CD4-positive, alpha-beta T cell treated with Interleukin-6 at 100 ng/mL for 8 hours (primary cell): ENCODE measurements at regions not wholly inside any gene's neighbourhood (a gene's known extent, or its start where the extent isn't known, plus 50 kb on each side); places are given as distances from the start of the nearest gene placed in this dataset.

Experiments used
- DNase-seq: peaks from one replicate; pipeline ENCODE4 v3.0.0-alpha.2; 2020; ENCODE audit warnings: mixed read lengths, low spot score

DNA sequence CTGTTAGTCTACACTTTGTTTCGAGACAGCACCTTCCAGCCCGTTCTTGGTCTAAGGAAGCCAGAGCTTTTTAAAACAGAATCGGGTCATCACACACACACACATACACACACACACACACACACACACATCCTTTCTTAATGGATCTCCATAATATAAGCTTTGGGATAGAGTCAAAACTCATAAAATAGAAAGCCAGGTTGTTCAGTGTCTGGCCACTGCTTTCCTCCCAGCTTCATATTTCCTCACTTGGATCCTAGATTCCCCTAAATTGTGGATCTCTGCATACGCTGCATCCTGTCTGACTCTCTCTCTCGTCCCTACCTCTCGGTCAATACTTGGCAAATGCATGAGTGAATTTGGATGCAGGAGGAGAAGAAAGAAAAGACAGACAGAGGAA, 120.5 kb upstream of the SLC14A2 start:
- no peak for DNase-seq

DNA sequence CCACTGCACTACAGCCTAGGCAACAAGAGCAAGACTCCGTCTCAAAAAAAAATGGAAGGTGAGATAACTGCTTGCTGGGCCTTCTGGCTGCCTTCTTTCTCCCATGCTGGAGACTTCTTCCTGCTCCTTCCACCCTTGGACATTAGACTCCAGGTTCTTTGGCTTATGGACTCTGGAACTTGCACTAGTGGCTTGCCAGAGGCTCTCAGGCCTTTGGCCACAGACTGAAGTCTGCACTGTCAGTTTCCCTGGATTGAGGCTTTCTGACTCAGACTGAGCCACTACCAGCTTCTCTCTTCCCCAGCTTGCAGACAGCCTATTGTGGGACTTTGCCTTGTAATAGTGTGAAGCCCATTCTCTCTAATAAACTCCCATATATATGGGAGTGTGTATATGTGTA, 118.5 kb upstream of the SLC14A2 start:
- no peak for DNase-seq

DNA sequence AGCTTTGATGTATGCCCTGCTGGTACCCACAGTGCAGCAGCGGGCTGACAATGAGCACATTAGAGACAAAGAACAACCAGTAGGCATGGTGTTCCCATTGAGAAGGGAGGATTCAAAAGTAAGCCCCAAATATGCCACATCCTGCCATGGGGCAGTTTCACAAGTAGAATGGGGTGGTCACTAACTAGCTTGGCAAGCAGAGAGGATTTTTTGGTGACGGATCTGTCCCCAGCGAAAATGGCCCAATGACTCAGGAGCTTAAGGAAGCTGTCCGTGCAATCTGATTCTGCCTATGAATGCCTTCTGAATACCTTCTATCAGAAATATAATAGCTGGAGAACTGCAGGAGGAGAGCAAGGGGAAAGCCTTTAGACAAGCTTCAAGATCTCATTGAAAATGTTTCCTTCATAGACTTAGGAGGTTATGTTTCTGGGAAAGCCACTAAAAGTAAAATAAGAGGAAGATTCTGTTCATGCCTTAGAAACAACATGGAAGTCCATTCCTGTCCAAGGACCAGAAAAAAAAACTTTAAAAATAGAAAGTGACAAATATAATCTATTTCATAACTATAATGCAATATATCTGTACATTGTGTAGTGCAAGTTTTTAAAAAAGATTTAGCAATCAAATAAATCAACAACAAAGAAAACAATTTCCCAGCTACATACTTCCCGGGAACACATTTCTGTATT, 117.5 kb upstream of the SLC14A2 start:
- no peak for DNase-seq

DNA sequence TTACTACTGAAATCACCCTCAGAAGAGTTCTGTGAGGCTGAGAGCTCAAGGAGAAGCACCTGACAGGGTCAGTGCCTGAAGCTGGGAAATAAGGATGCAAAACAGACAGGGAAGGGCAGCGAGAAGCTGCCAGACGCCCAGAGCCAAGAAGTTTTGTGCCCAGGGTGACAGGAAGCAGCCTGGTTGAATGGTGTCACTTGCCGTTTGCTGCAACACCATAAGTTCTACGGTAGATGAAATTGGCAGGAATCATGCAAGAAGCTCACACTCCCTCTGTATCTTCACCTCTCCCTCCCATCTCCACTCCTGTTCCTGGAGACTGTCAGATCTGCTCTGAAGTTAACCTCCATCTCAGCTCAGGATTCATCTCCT, 117.0 kb upstream of the SLC14A2 start:
- no peak for DNase-seq

DNA sequence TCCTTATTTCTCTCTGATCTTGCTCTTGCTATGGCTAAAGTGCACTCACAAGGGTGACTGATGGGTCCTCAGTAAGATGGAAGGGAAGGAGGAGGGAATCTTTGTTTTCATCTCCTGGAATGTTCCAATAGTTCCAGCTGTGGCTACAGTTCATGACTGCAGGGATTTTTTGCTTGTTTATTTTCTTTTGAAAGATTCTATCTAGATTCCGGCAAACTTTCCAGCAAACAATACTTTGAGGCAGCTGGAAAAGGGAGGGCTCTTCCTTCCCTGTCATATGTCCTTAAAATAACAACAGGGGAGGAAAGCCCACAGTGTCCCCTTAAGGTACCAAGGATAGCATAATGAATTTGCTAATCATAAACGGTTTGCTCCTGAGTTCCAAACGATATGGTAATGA, 111.3 kb upstream of the SLC14A2 start:
- no peak for DNase-seq

DNA sequence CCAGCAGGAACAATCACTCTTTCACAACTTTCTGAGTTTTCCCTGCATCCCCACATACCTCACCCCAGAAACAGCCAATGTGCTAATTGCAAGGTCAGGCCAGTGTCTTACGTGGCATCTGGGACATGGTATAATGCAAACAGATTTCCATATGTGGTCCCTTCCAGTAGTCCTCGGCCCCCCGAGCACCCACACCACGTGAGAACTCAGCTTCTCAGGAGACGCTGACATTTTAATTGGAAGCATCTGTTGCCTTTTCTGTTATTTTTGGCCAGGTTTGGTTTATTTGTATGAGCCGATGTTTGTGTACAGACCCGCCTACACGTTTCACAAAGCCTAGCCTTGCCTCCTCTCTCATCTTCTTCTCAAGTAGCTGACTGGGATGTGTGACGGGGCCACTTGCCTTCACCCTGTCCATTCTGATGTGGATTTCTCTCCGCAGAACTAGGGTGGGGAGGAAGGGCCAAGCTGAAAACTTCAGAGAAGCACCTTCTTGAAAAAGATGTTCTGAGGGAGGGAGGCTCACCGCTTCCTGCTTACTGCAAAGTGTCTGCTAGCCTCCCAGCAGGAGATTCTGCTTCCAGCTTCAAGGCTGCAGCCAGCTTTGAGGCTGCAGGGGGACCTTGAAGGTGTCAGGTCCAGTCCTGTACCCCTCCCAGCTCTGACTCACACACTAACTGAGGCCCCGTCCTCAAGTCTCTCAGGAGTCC, 109.6 kb upstream of the SLC14A2 start:
- no peak for DNase-seq

DNA sequence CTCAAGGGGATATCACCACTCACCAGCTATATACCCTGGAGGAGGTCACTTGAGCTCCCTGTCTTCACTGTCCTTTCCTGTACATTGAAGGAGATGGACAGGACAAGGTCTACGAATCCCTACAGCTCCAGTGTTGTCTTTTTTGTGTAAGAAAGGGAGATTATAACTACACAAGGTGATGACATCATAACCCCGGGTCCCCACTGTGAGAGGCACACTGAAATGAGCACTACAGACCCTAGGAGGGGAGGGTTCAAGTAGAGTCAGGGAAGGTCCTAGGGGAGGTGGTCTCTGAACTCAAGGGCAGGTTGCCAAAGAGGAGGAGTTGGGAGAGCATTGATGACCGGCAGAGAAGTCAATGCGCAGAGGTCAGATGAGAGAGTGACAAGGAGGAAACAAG, 108.3 kb upstream of the SLC14A2 start:
- no peak for DNase-seq

DNA sequence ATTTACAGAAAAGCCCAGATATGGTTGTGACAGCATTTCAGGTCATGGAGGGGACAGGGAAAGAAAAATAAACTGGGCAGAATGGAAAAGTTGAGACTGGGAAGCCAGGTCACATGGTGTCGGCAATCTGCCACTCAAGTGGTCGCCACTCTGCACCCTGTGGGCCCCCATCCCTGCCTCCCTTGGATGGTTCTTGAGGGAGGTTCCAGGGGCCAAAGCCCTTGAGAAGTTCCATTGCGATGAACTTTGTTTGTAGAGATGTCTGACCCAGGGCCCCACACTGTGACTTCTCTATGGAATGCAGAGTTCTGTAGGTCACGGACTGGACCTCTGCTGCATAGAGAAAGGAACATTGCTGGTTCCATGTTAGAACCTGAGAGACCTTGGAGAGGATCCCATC, 105.7 kb upstream of the SLC14A2 start:
- no peak for DNase-seq

DNA sequence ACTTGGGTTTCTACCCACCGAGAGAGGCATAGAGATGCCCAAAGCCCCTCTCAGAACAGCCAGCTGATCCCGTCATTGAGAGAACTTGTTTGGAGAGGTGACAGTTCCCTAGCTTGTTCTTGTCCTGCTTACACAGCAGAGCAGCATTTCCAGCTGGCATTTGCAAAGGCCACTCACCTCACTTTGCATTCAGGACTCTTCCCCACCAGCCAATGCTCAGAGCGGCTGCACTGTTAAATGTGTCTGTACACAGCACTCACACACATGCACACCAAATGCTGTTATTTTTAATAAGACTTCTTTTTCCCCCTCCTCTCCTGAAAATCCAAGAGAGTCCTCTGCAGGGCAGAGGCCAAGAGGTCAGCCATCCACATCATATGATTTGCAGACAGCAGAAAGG, 104.6 kb upstream of the SLC14A2 start:
- no peak for DNase-seq

DNA sequence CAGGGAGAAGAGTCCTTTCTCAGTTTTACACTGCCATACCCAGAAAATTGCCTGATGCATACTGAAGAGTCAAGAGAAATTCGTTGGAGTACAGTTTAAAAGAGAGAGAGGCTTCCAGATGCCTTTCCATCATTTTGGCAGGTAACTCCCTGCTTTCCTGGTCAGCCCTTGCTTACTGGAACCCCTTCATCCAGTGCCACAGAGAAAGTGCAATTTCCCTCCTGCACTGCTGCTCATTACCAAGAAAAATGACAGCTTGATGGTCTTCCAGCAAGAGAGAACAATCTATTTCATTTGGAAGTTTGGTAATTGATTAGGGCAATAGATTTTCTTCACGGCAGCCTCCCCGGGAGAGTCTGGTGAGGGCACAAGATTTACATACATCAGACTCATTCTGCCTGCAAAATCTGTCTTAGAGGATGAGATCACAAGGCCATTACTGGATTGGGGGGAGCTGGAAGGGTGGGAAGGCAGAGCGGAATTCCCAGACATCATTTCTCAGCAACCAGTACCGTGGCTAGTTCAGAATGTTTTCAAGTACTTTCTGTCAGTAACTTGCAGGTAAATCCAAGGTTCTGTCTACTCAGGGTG, 102.8 kb upstream of the SLC14A2 start:
- no peak for DNase-seq

DNA sequence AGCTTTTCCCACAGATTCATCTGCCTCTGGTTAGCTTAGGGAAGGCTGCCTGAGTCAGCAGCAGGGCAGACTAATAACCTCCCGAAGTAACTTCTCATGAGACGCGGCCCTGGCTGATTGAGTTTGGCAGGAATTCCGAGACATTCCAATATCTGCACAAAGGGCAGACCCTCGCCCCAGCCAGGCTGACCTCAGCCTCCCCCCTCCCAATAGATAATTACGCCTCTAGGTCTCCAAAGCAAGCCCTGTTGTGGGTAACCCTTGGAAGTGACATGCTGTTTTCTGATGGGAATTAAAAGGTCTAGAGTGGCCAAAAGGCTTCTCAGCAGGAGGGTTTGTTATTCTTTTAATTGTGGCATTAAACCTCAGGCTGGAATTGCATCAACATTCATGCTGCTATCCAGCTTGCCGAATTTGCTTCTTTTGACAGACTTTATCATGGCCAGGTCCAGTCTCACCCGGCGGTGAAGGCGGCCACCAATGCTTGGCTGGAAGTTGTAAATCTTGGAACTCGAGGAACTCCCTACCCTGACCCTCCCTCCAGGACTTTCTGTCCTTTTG, 98.0 kb upstream of the SLC14A2 start:
- DNase-seq, result no peak

DNA sequence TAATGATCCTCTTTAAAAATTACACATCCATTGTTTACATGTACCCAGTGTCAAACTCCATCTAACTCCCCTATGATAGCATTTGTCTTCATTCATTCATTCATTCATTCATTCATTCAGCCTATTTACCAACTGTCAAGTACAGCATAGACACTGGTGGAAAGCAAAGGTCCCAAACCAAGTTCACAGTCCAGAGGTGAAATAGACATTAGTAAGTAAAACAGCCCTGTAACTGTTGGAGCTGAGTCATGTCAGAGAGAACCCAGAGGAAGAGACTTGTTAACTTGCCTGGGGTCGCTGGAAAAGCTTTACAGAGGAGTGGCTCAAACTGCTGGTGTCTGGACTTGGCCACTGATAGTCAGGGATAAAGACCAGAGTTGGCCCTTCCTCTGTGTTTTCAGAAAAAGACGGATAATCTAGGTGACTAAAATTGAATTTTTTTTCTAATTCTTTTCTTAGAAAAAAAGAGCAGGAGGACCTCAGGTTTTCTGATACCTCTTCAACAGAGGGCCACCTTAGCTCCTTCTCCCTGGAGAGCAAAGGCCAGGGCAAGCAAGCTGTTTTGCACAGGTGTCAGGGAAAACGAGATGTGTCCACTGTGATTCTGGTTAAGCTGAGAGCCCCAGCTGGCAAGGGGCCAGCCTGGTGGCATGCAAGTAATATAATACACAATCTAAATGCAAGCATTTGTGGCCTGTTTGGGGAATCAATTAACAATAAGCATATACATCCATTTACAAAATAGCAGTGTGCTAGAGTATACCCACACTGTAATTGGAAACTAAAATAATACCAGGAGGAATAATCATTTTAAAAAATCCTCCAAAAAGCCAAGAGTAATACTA, 96.7 kb upstream of the SLC14A2 start:
- DNase-seq, result no peak

DNA sequence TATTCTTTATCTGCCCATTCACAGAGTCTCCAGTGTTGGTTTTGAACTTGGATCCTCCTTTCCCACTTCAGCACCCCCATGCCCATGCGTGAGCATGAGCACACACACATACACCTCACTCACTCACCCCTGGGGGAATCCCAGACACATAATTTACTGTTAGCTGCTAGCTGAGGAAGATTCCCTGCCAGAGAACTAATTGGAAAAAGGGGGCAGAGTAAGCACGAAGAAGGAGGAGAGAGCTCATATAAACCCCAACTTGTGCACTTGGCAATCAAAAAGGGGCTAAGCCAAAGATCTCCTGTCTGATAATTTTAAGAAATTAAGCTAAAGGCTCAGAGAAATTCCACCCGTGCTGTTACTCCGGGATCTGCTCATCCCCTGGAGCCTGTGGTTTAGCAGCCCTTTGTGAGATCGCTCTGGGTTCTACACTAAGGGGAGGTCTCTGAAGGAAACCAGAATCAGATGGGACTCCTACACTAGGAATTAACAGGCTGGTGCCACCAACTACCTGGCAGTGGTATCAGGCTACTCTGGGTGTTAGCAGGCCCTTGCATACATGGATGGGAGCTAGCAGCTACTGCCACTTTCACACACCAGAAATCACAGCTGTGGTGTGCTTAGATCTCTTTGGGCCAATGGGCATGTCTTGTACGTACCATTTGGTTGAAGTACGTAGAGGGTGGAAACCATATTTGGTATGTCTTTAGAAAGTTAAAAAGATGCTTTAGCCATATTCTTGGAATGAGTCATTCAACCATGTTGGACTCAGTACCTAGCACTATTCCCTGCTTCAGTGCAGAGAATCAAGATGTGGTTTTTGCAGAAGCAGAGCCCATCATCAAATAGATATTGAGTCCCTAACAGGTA, 95.6 kb upstream of the SLC14A2 start:
- no peak for DNase-seq

DNA sequence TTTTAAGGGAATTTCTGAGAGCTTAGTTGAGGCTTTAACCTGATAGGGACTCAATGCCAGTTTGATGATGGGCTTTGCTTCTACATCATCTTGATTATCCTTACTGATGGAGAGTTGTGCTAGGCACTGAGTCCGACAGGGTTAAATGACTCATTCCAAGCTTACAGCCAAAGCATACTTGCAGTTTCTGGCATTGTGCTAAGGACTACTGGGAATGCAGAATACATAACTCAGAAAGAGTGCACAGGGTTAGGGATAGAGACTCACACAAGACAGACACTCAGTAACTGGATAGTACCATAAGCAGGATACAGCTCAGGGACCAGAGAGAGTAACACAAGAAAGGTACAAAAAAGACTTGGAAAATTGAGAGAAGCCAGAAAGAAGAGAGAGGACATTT, 94.1 kb upstream of the SLC14A2 start:
- no peak for DNase-seq

DNA sequence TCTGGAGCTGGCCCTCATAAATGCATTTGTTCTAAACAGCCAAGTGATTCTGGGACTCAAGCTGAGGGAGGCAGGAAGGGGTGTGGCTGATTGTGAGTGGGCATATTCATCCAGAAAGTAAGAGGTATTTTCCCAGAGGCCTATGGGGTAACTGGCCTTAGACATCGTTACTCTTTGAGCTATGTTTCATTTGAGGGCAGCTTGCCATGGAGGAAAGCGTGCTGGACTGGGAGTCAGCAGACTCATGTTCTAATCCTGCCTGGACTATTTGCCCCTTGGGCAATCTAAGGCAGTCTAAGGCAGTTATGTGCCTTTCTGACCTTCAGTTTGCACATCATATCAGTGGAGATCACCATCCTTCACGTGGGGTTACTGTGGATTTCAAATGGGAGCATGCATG, 93.5 kb upstream of the SLC14A2 start:
- no peak for DNase-seq

DNA sequence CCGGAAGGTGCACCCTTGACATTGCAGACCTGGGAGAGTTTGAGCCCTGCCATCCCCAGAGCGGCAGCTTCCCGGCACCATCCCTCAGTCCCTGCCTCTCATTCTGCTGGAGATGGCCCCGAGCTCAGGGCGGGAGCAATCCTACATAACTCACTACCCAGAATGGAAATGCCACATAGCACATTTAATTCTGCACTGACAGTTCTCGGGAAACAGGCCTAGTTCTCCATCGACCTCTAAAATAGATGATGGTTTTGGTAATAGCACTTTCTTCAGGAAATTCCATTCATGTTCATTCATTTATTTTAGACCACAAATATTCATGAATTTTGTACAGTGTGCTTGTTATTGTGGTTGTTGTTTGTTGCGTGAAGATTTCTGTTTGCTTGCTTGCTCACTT, 92.9 kb upstream of the SLC14A2 start:
- no peak for DNase-seq

DNA sequence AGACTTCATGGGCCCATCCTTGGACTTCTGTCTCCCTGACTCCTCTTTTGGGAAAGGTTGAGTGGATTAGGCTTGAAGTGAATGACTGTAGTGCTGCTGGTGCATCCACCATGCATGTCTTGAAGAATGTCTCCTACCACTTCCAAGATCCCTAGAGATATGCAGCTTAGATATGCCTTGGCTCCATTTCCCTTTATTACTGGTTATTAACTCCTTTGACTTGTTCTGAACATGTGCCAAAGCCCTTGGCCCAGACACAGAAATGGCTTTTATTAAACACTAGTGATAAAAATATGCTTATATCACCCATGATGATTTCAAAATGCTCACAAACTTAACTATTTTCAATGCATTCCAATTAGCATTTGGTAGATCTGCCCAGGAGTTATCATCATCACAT, 90.0 kb upstream of the SLC14A2 start:
- no peak for DNase-seq

DNA sequence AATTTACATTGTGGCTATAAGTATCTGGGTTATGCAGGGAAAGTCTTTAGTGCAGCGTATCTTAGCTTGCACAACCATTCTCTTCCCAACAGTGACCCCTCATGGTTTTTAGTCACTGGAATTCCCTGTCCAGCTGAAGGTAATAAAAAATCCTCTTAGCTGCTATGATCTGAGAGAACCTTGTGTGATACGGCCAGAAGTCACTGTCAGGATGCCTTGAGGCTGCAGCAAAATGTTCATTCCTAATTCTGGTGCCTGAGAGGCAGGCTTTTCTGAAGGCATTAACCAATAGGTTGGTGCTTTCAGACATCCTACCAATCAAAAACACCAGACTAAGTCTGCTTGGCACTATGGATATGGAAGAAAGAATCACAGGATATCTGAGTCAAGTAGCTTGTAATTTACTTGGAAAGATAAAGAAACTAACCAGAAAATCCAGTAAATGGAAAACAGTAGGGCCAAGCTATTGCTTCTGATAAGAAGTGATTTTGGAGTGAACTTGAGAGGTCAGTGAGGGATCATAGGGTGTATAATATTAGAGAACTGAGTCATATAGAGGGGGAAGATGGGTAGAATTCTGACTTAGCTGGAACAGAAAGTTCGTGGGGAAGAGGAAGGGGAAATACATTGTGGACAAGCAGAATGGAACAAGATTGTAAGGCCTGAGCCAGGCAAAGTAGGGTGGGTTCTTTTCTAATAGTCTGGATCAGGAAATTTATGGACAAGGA, 89.0 kb upstream of the SLC14A2 start:
- DNase-seq, result no peak

DNA sequence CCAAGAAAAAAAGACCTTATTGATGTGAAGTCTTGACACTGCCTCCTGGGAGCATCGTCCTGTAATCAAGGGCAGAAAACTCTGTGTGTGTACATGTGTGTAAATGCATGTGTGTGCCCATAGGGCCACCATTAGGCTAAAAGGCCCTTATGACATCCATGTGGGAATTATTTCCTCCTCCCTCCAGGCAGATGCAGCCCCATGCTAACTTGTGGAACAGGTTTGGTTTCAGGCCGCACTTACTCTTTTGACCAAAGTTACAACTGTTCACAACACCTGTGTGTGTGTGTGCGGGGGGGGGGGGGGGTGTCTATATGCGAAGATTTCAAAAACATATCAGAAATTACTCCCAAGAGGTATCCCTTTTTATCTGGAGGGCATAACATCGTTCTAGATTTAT, 87.4 kb upstream of the SLC14A2 start:
- DNase-seq, result no peak

DNA sequence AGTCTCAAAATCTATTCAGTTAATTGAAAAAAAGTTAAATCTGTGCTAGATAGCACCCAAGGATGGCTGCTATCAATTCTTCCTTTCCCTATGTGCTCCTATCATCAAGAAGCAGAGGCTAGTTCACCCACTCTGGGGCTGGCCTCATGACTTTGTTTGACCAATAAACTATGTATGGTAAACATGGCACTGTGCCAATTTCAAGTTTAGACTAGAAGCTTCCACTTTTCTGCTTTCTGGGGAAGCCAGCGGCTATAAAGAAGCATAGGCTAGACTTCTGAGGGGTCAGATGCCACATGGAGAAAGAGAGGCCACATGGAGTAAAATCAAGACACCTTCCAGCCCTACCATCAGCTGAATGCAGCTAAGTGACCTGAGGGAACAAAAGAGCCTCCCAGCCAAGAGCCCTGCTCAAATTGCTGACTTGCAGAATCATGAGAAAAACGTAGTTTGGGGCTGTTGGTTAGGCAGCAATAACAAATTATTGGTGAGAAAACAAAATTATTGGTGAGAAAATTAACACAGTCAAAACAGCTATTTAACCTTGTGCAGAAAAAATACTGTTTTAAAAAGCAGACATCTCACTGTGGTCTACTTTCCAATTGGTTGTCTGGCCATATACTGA, 86.5 kb upstream of the SLC14A2 start:
- DNase-seq, result no peak
